HG03520 (cell line): ENCODE measurements at regions not wholly inside any gene's neighbourhood (a gene's known extent, or its start where the extent isn't known, plus 50 kb on each side); places are given as distances from the start of the nearest gene placed in this dataset.

Experiments
- ATAC-seq: cut with Tn5 transposase; IDR thresholded peaks from one replicate; pipeline ENCODE4 v1.9.1; 2021; ENCODE audit warnings: mild to moderate bottlenecking, moderate library complexity; ENCODE audit not compliant: unreplicated experiment

DNA sequence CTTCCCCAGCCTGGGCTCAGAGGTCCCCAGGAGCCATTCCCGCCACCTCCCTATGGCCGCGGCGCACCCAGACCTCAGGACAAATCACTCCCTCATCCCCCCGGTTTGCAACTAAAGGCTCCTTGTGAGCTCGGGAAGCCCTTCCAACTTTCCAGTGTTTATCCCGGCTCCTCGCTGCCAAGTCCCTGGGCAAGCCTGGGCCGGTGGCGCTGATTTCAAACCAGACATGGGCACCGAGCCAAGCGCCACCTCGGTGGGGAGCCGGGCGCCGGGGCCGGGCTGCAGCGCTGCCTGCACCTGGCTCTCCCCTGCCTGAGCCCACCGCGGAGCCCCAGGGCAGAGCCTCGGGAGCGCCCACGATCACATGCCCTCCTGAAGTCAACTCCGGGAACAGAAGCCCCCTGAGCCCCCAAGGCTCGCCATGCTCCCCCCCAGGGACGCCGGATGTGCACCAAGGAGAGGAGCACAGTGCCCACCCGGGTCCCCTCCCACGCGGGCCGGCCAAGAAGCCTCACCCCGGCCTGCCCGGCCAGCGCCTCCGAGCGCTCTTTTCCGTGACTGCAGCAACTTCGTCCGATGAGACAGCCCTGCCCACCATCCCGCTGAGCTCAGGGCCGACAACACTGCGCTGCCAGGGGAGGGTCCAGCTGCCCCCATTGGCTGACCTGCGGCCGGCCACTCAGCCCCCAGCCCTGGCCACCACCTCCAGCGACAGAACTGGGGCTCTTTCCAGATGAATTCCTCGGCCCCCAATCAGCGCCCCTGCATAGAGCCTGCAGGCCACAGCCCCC, 50.0 kb downstream of the NCOR2 start:
- no peak for ATAC-seq

DNA sequence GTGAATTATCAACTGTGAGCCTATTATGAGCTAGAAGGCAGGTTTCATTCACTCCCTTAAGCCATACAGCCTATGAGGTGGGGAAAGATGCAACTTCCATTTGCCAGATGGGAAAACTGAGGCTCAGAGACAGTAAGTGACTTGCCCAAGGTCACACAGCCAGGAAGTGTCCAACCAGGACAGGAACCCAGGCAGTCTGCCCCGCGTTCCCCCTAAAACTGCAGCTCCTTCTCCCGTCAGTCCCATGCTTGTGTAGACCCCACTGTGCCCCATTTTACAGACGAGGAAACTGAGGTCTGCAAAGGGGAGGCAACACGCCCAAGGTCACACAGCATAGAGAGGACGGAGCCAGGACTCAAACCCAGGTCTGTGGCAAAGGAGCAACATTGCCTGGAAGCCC, 50.6 kb downstream of the NCOR2 start:
- ATAC-seq = no peak

DNA sequence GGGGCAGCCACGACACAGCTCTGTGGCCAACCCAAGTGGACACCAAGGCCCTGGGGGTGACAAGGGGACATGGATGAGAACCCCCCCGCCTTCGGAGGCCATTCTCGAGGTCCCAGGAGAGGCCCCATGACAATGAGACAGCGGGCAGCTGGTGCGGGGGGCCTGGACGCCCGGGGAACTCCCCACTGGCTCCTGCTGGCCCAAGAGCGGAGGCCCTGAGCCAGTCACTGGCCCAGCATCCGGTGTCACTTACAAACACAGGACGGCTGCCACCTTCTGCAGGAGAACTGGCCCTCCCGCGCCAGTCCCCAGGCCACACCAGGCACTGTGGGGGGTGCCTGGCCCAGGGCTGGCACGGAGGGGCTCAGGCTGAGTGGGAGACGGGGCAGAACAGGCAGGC, 51.4 kb downstream of the NCOR2 start:
- ATAC-seq = no peak

DNA sequence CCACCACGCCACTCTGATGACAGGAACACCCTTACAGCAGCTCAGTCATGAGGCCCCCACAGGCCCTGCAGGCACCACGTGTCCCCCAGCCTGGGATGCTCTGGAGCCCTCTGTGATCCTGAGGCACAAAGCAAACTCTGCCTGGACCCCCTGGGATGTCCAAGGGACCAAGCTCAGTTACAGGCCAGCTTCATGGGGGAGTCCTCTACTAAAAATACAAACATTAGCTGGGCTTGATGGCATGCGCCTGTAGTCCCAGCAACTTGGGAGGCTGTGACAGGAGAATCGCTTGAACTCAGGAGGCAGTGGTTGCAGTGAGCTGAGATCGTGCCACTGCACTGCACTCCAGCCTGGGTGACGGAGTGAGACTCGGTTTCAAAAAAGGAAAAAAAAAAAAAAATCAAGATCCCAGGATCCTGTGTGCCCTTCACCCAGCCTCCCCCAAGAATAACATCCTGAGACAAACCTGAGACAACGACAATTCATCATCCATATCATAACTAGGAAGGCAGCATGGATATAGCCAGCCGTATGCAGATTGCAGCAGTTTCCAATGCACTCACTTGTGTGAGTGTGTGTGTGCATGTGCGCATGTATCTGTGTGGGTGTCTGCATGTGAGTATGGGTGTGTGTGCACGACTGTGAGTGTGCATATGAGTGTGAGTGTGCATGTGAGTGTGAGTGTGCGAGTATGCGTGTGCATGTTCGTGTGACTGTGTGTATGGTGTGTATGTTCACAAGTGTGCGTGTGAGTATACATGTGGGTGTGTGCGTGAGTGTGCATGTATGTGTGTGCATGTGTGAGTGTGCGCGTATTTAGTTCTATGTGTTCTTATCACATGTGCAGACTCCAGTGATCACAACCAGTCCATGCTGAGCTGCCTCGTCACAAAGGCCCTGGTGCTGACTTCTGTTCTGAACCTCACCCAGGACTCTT, 52.1 kb downstream of the NCOR2 start:
- ATAC-seq = no peak

DNA sequence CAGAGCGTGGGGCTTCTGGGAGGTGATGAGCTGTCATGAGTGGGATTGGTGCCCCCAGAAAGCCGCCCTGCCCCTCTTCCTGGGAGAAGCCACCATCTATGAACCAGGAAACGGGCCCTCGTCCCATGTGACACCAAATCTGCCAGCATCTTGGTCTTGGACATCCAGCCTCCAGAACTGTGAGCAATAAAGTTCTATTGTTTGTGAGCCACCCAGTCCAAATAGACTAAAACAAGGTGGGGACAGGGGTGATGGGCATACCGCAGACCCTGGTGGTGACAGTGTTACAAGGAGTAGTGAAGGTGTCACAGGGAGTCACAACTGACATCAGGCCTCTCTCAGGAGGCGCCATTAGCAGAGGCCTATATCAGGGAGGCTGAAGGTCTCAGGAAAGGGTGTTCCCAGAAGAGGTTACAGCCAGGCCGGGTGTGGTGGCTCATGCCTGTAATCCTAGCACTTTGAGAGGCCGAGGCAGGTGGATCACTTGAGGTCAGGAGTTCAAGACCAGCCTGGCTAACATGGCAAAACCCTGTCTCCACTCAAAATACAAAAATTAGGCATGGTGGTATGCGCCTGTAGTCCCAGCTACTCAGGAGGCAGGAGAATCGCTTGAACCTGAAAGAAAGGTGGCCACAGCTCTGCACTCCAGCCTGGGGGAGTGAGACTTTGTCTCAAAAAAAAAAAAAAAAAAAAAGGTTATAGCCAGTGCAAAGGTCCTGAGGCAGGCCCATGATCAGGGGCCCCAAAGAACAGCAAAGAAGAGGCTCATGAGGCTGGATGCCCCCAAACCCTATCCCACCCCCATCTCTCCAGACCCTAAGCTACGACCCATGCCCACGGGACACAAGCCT, 53.0 kb downstream of the NCOR2 start:
- no peak for ATAC-seq

DNA sequence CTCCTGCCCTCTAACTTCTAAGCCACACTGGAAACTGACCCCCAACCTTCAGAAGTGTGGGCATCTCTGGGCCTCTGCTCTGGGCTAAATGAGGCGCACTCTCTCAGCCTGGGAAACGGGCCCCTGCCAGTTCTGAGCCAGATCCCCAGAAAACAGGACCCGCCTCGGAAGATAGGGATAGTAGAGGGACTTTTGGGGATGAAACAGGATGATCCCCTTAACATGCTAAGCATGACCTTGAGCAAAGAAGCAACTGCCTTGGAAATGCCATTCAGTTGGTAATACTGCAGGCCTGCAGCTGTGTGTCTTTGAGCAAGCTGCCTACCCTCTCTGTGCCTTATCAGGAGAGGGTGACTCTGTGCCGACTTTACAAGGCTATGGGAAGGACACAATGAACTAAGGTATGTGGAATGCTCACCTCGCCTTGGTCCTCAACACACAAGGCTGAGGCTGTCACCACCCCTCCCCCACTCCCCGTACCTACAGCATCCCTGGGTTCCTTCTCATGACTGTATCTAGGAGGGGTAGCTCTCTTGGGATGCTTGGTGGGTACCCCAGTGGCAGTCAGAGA, 54.0 kb downstream of the NCOR2 start:
- no peak for ATAC-seq

DNA sequence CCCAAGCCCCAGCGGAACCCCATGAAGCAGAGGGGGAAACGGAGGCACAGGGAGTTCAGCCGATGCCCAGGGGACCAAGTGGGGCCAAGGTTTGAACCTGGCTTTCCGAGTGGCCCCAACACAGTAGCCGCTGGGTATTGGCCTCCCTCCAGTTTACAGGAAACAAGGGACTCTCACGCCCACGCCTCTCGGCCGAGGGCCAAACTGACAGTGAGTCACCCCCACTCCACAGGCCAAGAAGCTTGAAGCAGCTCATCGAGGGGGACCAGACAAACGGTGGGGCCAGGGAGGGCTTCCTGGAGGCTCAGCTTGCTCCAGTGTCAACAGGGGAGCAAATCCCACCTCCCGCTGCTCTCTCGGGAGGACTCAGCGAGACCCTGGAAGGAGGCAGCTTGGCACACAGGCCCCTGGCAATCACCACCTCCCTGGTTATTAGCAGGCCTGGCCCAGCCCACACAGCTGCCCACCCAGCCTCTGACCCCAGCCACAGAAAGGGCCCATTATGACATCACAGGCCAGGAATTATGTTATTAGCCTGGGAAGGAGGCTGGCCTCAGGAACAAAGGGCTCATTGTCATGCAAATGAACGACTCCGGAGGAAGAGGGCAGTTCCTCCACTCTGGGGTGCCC, 54.6 kb downstream of the NCOR2 start:
- ATAC-seq = no peak

DNA sequence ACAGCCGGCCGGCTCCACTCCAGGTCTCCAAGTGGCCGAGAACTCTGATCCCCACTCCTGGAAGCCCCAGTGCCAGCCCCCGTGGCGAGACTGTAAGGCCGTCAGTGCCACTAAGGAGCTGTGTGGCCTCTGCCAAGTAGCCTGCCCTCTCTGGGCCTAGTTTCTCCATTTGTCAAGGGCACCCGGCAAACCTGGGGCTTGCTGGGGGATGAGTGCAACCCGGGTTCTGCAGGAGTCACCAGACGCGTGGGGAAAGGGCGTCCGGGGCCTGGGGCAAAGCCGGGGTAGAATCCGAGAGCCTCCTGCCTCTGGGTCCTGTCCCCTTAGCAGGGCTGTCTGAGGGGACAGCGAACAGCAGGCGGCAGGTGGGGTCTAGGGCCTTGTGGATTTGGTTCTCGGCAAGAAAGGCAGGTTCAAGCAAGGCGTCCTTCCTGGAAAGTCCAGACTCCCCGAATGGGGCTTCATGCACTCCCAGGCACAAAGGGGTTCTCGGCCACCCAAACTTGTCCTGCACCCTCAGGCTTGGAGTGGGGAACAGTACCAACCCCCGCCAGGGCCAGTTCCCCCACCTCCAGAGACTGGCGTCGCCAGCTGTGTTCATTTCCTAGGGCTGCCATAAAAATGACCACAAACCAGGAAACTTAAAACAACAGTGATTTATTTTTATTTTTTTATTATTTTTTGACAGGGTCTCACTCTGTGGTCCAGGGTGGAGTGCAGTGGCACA, 56.0 kb downstream of the NCOR2 start:
- no peak for ATAC-seq

DNA sequence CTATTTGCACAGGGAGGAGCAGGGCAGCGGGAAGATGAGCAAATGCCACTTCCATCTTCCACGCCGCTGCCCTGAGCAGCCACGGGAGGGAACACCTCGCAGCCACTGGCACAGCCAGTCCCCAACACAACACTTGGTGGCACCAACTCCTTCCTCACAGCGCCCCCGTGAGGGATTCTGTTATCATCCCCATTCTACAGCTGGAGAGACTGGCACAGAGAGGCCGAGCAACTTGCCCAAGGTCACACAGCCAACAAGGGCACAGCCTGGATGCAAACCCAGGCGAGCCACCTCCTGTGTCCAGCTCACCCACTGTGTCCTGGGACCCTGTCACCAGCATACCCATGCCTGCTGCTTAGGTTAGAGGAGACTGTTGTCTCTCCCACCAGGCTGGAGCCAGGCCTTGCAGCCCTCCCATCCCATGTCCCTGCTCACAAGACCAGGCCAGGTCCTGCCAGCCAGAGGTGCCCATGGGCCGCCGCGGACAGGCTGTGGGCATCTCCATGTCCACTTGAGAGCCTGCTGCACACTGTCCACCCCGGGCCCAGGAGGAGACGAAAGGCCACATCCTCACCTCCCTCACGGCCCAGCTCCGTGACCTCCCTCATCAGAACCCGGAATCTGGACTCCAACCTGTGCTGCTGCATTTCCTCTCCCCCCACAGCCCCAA, 57.0 kb downstream of the NCOR2 start:
- no peak for ATAC-seq

DNA sequence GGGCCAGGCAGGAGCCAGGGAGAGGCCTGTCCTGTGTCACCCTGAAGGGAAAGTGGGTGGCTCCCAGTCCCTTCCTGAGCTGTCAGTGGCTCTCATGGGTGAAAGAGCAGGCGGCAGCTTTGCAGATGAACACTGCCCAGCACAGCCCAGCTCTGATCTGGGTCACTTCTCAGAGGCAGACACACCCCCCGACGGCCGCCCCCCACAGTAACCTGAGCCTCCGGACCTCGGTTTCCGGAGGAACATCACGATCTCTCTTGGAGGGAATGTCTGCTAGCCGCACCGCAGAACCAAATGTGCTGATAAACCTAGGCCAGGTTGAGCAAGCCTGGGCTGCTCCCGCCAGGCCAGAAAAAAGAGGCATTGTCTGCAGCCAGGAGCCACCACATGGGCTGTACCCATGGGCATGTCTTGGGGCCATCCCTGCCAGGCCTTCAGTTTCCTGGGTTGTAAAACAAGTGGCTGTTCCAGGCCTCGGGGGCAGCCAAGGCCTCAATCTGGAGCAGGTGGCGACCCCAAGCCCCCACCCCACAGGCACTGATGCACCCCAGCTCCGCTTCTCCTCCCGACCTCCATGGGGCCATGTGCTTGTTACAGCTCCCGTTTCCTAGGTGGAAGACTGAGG, 57.6 kb downstream of the NCOR2 start:
- no peak for ATAC-seq

DNA sequence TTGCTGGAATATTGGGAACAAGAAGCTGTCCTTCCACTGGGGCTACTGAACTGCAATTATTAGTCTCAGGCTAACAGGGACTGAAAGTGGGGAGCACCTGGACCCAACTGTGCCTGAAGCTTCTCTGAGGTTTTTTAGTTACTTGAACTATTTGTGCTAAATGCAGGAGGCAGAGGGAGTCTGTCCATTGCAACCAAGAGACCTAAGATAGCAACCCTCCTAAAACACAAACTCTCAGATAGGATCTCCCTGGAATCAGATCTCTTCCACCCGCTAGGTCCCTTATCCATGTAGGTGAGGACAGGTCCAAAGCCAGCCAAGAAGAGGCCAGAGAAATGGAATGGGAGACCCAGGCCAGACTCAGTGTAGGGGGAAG, 58.1 kb downstream of the NCOR2 start:
- no peak for ATAC-seq

DNA sequence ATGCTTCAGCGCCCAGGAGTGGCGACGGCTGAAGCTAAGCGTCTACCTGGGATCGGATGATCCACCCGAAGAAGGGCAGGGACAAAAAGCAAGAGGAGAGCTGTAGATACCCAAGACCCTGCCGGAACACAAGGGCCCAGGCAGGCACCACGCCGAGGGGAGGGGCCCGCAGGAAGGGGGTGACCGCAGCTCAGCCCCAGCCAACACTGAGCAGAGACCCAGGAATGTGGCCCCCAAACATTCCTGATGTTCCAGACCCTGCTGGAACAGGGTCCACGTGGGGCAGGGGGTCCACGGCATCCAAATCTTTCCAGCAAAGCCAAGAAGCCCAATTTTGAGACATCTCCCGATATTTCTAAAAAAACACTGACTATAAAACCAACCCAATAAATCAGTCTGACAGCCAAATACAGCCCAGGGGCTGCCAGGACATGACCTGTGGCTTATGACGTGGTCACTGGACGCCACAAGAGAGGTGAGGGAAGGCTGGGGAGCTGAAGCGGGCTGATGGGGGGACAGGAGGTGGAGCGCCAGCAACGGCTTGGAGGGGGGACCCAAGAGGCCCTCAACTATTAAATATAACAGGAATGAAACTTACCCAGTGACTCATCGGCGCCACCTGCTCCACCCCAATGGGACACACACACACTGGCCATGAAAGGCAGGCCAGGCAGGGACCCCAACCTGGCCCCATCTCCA, 58.9 kb downstream of the NCOR2 start:
- ATAC-seq = no peak

DNA sequence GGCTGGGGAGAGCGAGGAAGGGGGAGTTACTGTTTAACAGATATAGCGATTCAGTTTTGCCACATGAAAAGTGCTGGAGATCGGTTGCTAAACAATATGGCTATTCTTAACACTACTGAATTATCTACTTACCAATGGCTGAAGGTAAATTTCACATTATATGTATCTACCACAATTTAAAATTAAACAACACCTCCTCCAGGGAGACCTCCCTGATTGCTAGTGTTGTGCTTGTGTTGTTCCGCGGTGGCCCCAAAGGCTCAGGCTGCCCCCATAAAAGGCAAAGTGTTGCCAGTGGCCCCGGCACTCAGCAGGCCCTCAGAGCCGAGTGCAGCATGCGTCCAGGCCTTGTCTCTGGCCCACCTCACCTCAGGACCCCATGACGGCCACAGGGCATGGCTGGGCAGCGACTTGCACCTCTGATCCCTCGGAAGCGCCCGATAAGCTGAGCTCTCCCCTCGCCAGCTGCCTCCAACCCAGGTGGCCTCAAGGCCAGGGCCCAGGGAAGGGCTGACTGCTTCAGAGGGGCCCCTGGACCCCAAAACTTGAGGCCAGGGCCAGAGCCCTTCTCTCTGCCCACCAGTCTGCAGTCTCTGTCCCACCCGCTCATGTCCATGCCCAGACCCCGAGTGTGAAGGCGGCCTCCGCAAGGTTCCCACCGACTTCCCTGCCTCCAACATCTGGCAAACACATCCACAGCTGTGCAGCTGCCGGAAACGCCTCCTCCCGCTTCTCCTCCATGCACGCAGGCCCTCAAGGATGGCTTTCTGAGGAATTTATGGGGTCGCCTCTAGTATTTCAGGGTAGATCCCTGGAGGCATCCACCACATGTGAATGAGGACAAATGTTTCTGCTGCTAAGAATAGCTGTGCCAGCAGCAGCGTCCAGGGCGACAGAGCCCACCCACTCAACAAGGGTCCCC, 60.0 kb downstream of the NCOR2 start:
- no peak for ATAC-seq

DNA sequence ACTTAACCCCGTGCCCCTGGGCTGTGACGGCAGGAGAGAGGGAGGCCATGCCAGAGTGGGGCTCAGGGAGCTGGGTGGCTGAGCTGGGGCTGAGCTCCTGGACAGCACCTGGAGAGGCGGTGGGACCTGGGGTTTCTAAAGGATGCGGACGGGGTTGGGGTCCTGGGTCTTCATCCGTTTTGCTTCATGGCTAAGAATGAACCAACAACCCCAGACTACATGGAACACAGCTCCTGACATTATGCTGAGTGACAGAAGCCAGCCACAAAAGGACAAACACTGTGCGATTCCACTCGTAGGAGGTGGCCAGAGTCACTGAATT, 60.6 kb downstream of the NCOR2 start:
- no peak for ATAC-seq

DNA sequence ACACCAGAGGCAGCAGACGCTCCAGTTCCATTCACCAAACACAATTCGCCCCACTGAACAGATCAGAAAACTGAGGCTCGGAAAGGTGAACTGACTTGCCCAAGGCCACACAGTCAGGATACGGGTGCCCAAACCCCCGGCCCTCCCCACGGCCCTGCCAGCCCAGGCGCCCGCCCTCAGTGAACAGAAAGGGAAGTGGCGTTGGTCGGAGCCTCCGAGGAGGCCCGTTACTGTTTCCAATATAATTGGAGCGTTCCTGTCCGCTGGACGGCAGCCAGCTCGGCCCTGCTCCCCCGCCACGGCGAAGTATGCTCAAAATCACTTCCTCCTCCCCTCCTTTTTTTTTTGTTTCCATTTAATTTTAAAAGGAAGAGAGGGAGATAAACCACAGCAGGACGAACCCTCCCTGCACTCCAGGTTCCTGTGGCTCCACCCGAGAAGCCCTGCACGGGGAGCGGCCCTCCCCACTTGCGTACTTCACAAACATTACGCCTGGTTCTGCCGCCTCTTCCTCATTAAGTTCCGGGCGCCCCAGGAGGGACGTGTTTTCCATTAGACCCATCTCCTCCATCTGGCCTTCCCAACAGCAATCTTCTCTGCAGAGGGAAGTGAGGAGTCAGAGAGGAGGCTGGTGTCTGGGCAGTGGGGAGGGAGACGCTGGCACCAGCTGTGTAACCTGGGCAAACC, 61.1 kb downstream of the NCOR2 start:
- ATAC-seq = no peak

DNA sequence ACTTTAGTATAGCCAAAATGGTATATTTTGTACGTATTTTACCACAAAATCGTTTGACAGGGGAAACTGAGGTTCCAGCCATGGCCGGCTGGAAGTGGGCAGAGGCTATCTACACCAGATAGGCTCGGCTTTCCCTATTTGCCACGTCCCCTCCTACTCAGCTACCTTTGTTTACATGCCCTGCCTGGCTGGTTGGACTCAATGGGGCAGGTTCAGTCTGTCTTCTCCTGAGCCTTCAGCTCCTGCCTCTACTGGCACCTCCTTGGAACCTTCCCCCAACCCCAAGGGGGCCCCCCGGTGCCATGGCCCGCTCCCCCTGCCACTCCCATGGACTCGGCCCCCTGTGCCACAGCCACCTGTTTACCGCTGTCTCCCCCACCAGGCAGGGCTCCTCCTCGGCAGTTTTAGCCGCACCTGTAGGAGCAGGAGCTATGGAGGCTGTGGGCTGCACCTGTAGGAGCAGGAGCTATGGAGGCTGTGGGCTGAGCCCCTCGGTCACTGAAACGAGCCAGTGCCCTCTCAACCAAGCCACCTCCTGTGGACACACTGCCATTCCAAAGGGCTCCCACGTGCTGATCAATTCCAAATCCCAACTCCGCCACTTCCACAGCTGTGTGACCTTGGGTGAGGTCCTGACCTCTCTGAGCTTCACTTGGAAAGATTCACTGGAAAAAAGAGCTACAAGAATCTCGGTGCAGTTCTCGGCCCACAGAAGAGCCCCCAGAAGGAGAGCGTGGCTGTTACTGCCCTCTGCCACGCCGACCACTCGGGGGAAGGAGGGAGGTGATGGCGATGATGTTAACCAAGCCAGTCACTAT, 62.2 kb downstream of the NCOR2 start:
- no peak for ATAC-seq
